SH-SY5Y (cell line): ENCODE measurements at regions not wholly inside any gene's neighbourhood (a gene's known extent, or its start where the extent isn't known, plus 50 kb on each side); places are given as distances from the start of the nearest gene placed in this dataset.

Source experiments
- GATA2 ChIP-seq: IDR thresholded peaks from 2 replicates; pipeline ENCODE4 v1.6.1; 2011; ENCODE audit warnings: mild to moderate bottlenecking, low read depth, low read length
- GATA3 ChIP-seq: IDR thresholded peaks from 2 replicates; pipeline ENCODE4 v1.6.1; 2011; ENCODE audit warnings: low read depth, mild to moderate bottlenecking, low read length, moderate library complexity

DNA sequence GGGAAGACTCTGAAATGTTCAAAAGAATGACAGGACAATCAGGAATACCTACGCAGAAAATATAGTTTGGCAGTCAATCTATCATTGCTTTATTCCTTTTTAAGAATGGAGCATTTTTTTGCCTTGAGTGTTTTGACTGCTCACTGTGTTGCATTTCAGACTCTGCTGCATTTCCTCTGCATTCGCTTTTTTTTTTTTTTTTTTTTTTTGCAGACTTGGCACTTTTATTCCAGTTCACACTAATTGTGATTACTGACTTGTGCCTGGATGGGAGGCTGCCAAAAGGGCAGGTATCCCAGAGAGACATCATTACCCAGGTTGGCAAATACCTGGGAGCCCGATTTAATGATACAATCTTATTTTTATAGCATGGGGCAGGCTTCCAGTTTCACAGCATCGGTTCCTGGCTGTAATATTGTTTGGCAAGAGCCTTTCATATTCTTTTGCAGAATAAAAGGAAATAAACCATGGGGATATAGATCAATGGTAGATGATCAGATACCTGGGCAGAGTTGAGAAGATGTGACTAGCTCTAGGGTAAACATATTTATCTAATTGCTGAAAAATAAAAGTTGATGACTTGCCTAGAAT, 1132.6 kb downstream of the MAT2B start:
- TF ChIP-seq GATA2 (0 out of 2 replicates have a peak, but pooled peaks have one; percentile 21), GATA3 (no peak)
